ENCODE measurements at regions not wholly inside any gene's neighbourhood (a gene's known extent, or its start where the extent isn't known, plus 50 kb on each side); places are given as distances from the start of the nearest gene placed in this dataset.

DNA sequence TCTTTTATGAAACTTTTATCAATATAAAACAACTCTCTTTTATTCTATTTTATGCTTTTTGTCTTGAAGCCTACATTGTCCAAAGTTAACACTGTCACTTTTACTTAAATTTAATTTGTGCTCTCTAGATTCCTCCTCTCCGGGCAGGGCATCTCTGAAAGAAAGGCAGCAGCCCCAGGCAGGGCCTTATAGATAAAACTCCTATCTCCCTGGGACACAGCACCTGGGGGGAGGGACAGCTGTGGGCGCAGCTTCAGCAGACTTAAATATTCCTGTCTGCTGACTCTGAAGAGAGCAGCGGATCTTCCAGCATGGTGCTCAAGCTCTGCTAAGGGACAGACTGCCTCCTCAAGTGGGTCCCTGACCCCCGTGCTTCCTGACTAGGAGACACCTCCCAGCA is 447.7 kb upstream of the FANCL start:
- no peaks in the 10 kb centered on the region for H3K9me2 ChIP-seq (ENCODE audit: insufficient read depth)
- ChIA-PET POLR2A (ENCODE audit: unreplicated experiment) (no interaction called here), CTCF (no interaction called here)
- no peaks in the 10 kb centered on the region for H3F3A ChIP-seq (ENCODE audit: insufficient read depth, low read depth)
- no TSS peak for BruUV-seq (replicated peaks)
- no peak overlapping the region for H2AFZ ChIP-seq
- no peaks in the 10 kb centered on the region for H3K36me3 ChIP-seq (ENCODE audit: low read depth)
- H3K4me2 ChIP-seq, result no peak overlapping the region
- intact Hi-C loops (cut with micrococcal nuclease; ENCODE audit: unreplicated experiment), result no loop called here
- no peak for DNase-seq
- no peak overlapping the region for H3K27ac ChIP-seq
- H3K79me2 ChIP-seq (ENCODE audit: low read depth), result no peaks in the 10 kb centered on the region
- no peaks in the 10 kb centered on the region for H3K27me3 ChIP-seq (ENCODE audit: insufficient read depth, low read depth)
- no peaks in the 10 kb centered on the region for H3K4me1 ChIP-seq (replicated peaks; ENCODE audit: insufficient read depth)
- no peaks in the 10 kb centered on the region; the same call in 1 of the 2 replicates for H4K20me1 ChIP-seq (ENCODE audit: insufficient read depth)
- no peak for TF ChIP-seq EZH2 (IDR thresholded peaks at IDR 0.05; ENCODE audit: low read depth)
- TF ChIP-seq, protein P1, sequence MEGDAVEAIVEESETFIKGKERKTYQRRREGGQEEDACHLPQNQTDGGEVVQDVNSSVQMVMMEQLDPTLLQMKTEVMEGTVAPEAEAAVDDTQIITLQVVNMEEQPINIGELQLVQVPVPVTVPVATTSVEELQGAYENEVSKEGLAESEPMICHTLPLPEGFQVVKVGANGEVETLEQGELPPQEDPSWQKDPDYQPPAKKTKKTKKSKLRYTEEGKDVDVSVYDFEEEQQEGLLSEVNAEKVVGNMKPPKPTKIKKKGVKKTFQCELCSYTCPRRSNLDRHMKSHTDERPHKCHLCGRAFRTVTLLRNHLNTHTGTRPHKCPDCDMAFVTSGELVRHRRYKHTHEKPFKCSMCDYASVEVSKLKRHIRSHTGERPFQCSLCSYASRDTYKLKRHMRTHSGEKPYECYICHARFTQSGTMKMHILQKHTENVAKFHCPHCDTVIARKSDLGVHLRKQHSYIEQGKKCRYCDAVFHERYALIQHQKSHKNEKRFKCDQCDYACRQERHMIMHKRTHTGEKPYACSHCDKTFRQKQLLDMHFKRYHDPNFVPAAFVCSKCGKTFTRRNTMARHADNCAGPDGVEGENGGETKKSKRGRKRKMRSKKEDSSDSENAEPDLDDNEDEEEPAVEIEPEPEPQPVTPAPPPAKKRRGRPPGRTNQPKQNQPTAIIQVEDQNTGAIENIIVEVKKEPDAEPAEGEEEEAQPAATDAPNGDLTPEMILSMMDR (conservative IDR thresholded peaks at IDR 0.05), result no peak
- no peaks in the 10 kb centered on the region for H3K9me3 ChIP-seq (ENCODE audit: insufficient read depth, low read depth)
- H3K4me3 ChIP-seq, result no peak overlapping the region

DNA sequence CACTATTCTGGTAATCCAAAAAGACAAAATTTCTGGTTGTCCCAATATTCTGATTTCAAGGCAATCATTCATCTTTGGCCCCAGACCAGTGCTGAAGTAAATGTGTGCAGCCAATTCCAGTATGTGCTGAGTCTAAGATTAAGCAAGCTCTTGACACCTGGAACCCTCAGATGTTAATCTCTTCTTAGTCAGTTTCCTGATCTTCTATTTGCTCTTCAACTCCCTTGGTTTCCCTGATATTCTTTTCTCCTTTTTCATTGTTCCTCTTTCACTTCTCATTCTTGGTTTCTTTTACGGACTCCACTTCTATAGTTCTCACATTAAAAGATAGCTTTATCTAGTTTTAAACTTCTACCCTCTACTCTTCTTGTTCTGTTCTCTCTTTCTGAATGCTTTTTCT is 445.7 kb upstream of the FANCL start:
- H3K36me3 ChIP-seq (ENCODE audit: low read depth), result no peaks in the 10 kb centered on the region
- no TSS peak for BruUV-seq (replicated peaks)
- POLR2A ChIA-PET (ENCODE audit: unreplicated experiment), result no interaction called here
- no peak for TF ChIP-seq EZH2 (IDR thresholded peaks at IDR 0.05; ENCODE audit: low read depth)
- TF ChIP-seq, protein P1 (conservative IDR thresholded peaks at IDR 0.05), result no peak
- H3K27me3 ChIP-seq (ENCODE audit: insufficient read depth, low read depth), result no peaks in the 10 kb centered on the region
- no peak overlapping the region for H3K27ac ChIP-seq
- H2AFZ ChIP-seq, result no peak overlapping the region
- H3K9me3 ChIP-seq (ENCODE audit: insufficient read depth, low read depth), result no peaks in the 10 kb centered on the region
- H3K4me3 ChIP-seq, result no peak overlapping the region
- H3K4me1 ChIP-seq (replicated peaks; ENCODE audit: insufficient read depth), result no peaks in the 10 kb centered on the region
- no peak overlapping the region for H3K4me2 ChIP-seq
- CTCF ChIA-PET, result no interaction called here
- no peaks in the 10 kb centered on the region for H3F3A ChIP-seq (ENCODE audit: insufficient read depth, low read depth)
- H3K9me2 ChIP-seq (ENCODE audit: insufficient read depth), result no peaks in the 10 kb centered on the region
- no peaks in the 10 kb centered on the region; the same call in 1 of the 2 replicates for H4K20me1 ChIP-seq (ENCODE audit: insufficient read depth)
- H3K79me2 ChIP-seq (ENCODE audit: low read depth), result no peaks in the 10 kb centered on the region
- DNase-seq, result no peak
- intact Hi-C loops (cut with micrococcal nuclease; ENCODE audit: unreplicated experiment), result no loop called here

DNA sequence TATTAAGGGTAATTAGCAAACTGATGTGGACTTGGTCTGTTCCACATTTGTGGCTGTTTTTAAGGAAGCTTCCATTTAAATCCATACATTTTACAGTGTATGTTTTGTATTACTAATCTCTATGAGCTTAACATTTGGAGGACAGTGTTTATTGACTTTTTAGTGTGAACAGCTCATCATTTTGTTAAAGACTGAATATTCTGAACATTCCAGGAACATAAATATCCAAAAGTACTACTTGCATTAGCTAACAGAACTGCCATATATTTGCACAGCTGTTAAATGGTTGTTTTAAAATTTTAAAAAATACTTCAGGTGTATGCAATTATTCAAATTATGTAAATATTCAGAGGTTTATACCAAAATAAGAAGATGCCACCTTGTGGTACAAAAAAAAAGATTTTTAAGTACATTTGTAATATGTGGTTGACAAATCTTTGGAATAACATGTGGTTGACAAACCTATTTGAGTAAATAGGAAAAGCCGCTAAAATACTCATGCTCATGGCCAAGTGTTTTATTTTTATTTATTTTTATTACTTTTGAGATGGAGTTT is 439.7 kb upstream of the FANCL start:
- CTCF ChIA-PET, result interaction anchor here (1.0 to 1.5 kb wide), 2 partner anchors 46 to 109 kb away, joined by 3 to 9 read pairs; no protein-coding TSS in a partner anchor
- no peaks in the 10 kb centered on the region for H3K79me2 ChIP-seq (ENCODE audit: low read depth)
- DNase-seq, result no peak
- TF ChIP-seq, protein P1 (conservative IDR thresholded peaks at IDR 0.05), result peak; percentile 60
- TF ChIP-seq EZH2 (IDR thresholded peaks at IDR 0.05; ENCODE audit: low read depth), result no peak
- no peak overlapping the region for H3K4me2 ChIP-seq
- no peak overlapping the region for H3K4me3 ChIP-seq
- no peaks in the 10 kb centered on the region for H3F3A ChIP-seq (ENCODE audit: insufficient read depth, low read depth)
- H3K27me3 ChIP-seq (ENCODE audit: insufficient read depth, low read depth), result no peaks in the 10 kb centered on the region
- H3K4me1 ChIP-seq (replicated peaks; ENCODE audit: insufficient read depth), result no peaks in the 10 kb centered on the region
- H3K36me3 ChIP-seq (ENCODE audit: low read depth), result no peaks in the 10 kb centered on the region
- intact Hi-C loops (cut with micrococcal nuclease; ENCODE audit: unreplicated experiment), result loop anchor here (2.0 kb wide), 1 partner anchor 110 kb away; no protein-coding TSS in a partner anchor
- H3K27ac ChIP-seq, result no peak overlapping the region
- no peaks in the 10 kb centered on the region for H3K9me2 ChIP-seq (ENCODE audit: insufficient read depth)
- no TSS peak for BruUV-seq (replicated peaks)
- H4K20me1 ChIP-seq (ENCODE audit: insufficient read depth), result no peaks in the 10 kb centered on the region
- POLR2A ChIA-PET (ENCODE audit: unreplicated experiment), result interaction anchor here (0.6 to 0.7 kb wide), 2 partner anchors 9 to 40 kb away, joined by 8 to 10 read pairs; no protein-coding TSS in a partner anchor
- H2AFZ ChIP-seq, result no peak overlapping the region
- H3K9me3 ChIP-seq (ENCODE audit: insufficient read depth, low read depth), result no peaks in the 10 kb centered on the region

Data from PC-9 (cell line).